MM.1S (cell line): ENCODE measurements at regions not wholly inside any gene's neighbourhood (a gene's known extent, or its start where the extent isn't known, plus 50 kb on each side); places are given as distances from the start of the nearest gene placed in this dataset.

Experiments
- DNase-seq: peaks from one replicate; pipeline ENCODE4 v3.0.0-alpha.2; 2015
- H2AFZ ChIP-seq: fragments of 300-600 bp; sonication (generic); 2 replicates; pipeline ENCODE4 v1.6.0; 2016; ENCODE audit warnings: antibody characterized with exemption, low read length
- H3F3A ChIP-seq: fragments of 300-600 bp; sonication (generic); 2 replicates; pipeline ENCODE4 v1.6.1; 2016; ENCODE audit warnings: mild to moderate bottlenecking, antibody characterized with exemption, low read length, moderate library complexity, mixed read lengths; ENCODE audit not compliant: insufficient read depth
- H3K27ac ChIP-seq: fragments of 300-600 bp; sonication (generic); 2 replicates; pipeline ENCODE4 v1.5.1; 2016; ENCODE audit warnings: mild to moderate bottlenecking, low read length
- H3K27me3 ChIP-seq: fragments of 300-600 bp; sonication (generic); replicated peaks from 2 replicates; pipeline ENCODE4 v1.6.0; 2016; ENCODE audit warnings: low read length; ENCODE audit not compliant: insufficient read depth
- H3K36me3 ChIP-seq: fragments of 300-600 bp; sonication (generic); replicated peaks from 2 replicates; pipeline ENCODE4 v1.6.1; 2016; ENCODE audit warnings: mild to moderate bottlenecking, low read length, mixed read lengths; ENCODE audit not compliant: insufficient read depth
- H3K4me1 ChIP-seq: fragments of 300-600 bp; sonication (generic); 2 replicates; pipeline ENCODE4 v1.6.1; 2016; ENCODE audit warnings: low read length, mixed read lengths
- H3K4me2 ChIP-seq: fragments of 300-600 bp; sonication (generic); 2 replicates; pipeline ENCODE4 v1.6.0; 2016; ENCODE audit warnings: low read depth, low read length
- H3K4me3 ChIP-seq: fragments of 300-600 bp; sonication (generic); 2 replicates; pipeline ENCODE4 v1.5.1; 2016; ENCODE audit warnings: low read length, mixed read lengths
- H3K79me2 ChIP-seq: fragments of 300-600 bp; sonication (generic); 2 replicates; pipeline ENCODE4 v1.6.1; 2016; ENCODE audit warnings: mixed run types, low read length, mixed read lengths
- H3K9ac ChIP-seq: fragments of 300-600 bp; sonication (generic); 2 replicates; pipeline ENCODE4 v1.6.1; 2016; ENCODE audit warnings: low read length, mixed read lengths
- H3K9me2 ChIP-seq: fragments of 300-600 bp; sonication (generic); replicated peaks from 2 replicates; pipeline ENCODE4 v1.6.1; 2016; ENCODE audit warnings: mild to moderate bottlenecking, low read length, mixed read lengths; ENCODE audit not compliant: insufficient read depth
- H3K9me3 ChIP-seq: fragments of 300-600 bp; sonication (generic); replicated peaks from 2 replicates; pipeline ENCODE4 v1.6.1; 2016; ENCODE audit warnings: mild to moderate bottlenecking, low read length, mixed read lengths; ENCODE audit not compliant: insufficient read depth
- H4K20me1 ChIP-seq: fragments of 300-600 bp; sonication (generic); 2 replicates; pipeline ENCODE4 v1.6.1; 2016; ENCODE audit warnings: mild to moderate bottlenecking, low read length, moderate library complexity, mixed read lengths; ENCODE audit not compliant: insufficient read depth
- EZH2 ChIP-seq: fragments of 300-600 bp; sonication (generic); optimal IDR thresholded peaks from 2 replicates; pipeline ENCODE3; 2017; ENCODE audit warnings: low read depth, mild to moderate bottlenecking, antibody characterized with exemption, low read length, mixed read lengths
- EZH2phosphoT487 ChIP-seq: fragments of 300-600 bp; sonication (generic); IDR thresholded peaks from 2 replicates; pipeline ENCODE4 v1.6.1; 2018; ENCODE audit warnings: antibody characterized with exemption, low read length
- TF ChIP-seq, protein P1 (sequence below): fragments of 300-600 bp; sonication (generic); IDR thresholded peaks from 2 replicates; pipeline ENCODE4 v1.5.1; 2016; ENCODE audit warnings: antibody characterized with exemption, low read length, mixed read lengths

DNA sequence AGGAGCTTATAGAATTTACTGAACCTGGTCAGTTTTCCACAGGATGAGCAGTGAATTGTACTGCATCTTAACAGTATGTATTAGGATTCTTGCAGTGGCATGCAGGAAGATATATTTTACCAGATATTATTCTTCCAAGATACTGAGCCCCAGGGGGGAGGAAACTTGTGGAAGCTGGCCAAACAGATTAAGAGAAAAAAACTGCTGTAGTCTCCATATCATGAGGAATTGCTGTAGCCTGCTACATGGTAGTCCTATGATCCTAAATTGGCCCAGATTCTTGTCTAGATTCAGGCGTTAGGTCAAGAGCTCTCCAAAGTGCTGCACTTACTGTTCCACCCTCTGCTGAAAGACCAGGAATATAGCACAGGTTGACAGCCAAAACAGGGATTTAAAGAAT, 275.5 kb upstream of the TAS2R1 start:
- Histone ChIP-seq H3K36me3 (no peaks in the 10 kb centered on the region), H3K4me1 (no peaks in the 10 kb centered on the region), H2AFZ (no peak overlapping the region), H3K27me3 (no peaks in the 10 kb centered on the region), H4K20me1 (no peaks in the 10 kb centered on the region), H3K4me2 (no peak overlapping the region), H3K4me3 (no peak overlapping the region), H3K9ac (no peak overlapping the region), H3K27ac (no peak overlapping the region), H3K9me3 (no peaks in the 10 kb centered on the region), H3K9me2 (no peaks in the 10 kb centered on the region), H3K79me2 (no peaks in the 10 kb centered on the region), H3F3A (no peaks in the 10 kb centered on the region)
- TF ChIP-seq EZH2phosphoT487, result no peak
- TF ChIP-seq, protein P1, sequence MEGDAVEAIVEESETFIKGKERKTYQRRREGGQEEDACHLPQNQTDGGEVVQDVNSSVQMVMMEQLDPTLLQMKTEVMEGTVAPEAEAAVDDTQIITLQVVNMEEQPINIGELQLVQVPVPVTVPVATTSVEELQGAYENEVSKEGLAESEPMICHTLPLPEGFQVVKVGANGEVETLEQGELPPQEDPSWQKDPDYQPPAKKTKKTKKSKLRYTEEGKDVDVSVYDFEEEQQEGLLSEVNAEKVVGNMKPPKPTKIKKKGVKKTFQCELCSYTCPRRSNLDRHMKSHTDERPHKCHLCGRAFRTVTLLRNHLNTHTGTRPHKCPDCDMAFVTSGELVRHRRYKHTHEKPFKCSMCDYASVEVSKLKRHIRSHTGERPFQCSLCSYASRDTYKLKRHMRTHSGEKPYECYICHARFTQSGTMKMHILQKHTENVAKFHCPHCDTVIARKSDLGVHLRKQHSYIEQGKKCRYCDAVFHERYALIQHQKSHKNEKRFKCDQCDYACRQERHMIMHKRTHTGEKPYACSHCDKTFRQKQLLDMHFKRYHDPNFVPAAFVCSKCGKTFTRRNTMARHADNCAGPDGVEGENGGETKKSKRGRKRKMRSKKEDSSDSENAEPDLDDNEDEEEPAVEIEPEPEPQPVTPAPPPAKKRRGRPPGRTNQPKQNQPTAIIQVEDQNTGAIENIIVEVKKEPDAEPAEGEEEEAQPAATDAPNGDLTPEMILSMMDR, result no peak
- TF ChIP-seq EZH2, result no peak
- no peak for DNase-seq

DNA sequence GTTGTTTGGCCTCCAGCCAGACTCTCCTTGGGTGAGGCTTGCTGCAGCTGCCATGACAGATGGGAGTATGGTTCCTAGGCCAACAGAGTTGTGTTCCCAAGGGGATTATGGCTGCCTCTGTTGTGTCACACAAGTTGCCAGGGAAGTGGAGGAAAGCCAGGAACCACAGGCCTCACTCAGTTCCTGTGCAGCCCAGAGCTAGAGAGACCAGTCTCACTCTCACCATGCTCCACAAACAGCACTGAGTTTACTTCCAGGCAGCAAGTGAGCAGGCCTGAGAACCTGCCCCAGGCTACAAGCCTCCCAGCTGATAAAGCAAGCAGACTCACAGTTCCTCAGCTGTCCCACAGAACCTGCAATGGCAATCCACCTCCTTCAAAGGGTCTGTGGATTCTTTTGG, 273.6 kb upstream of the TAS2R1 start:
- Histone ChIP-seq H3K27ac (no peak overlapping the region), H3K4me2 (no peak overlapping the region), H4K20me1 (no peaks in the 10 kb centered on the region), H3K9ac (no peak overlapping the region), H3K4me1 (no peaks in the 10 kb centered on the region), H2AFZ (no peak overlapping the region), H3K9me3 (no peaks in the 10 kb centered on the region), H3K36me3 (no peaks in the 10 kb centered on the region), H3K4me3 (no peak overlapping the region), H3F3A (no peaks in the 10 kb centered on the region), H3K27me3 (no peaks in the 10 kb centered on the region), H3K9me2 (no peaks in the 10 kb centered on the region), H3K79me2 (no peaks in the 10 kb centered on the region)
- DNase-seq, result no peak
- TF ChIP-seq, protein P1, result no peak
- TF ChIP-seq EZH2 (no peak), EZH2phosphoT487 (no peak)

DNA sequence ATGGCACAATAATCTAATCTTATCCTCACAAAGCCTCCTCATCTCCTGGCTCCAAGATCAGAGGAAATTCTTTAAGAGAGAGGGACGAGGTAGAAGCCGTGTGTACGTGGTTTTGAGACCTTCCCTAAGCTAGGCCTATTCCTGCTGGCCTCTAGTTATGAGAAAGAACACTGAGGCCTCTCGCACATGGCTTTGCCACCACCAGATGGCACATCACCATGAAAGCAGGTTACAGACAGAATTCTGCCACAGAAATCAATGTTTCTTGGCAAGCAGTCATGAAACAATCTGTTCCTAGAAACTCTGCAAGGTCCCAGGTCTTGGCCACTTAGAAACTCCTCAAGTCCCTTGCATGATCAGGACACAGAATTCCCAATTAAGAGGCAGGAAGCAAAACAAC, 268.2 kb upstream of the TAS2R1 start:
- H3K4me1 ChIP-seq, result no peaks in the 10 kb centered on the region
- H3K27me3 ChIP-seq, result no peaks in the 10 kb centered on the region
- no peaks in the 10 kb centered on the region for H3K79me2 ChIP-seq
- H3K36me3 ChIP-seq, result no peaks in the 10 kb centered on the region
- no peak overlapping the region for H2AFZ ChIP-seq
- no peak overlapping the region for H3K4me3 ChIP-seq
- no peak overlapping the region for H3K27ac ChIP-seq
- no peaks in the 10 kb centered on the region for H3F3A ChIP-seq
- H3K9me2 ChIP-seq, result no peaks in the 10 kb centered on the region
- H3K9me3 ChIP-seq, result no peaks in the 10 kb centered on the region
- no peak for DNase-seq
- no peak overlapping the region for H3K9ac ChIP-seq
- H4K20me1 ChIP-seq, result no peaks in the 10 kb centered on the region
- H3K4me2 ChIP-seq, result no peak overlapping the region
- TF ChIP-seq EZH2, result no peak
- TF ChIP-seq, protein P1, result no peak; the same call in 1 of the 2 replicates
- TF ChIP-seq EZH2phosphoT487, result no peak
